ENCODE measurements at regions not wholly inside any gene's neighbourhood (a gene's known extent, or its start where the extent isn't known, plus 50 kb on each side); places are given as distances from the start of the nearest gene placed in this dataset.

DNA sequence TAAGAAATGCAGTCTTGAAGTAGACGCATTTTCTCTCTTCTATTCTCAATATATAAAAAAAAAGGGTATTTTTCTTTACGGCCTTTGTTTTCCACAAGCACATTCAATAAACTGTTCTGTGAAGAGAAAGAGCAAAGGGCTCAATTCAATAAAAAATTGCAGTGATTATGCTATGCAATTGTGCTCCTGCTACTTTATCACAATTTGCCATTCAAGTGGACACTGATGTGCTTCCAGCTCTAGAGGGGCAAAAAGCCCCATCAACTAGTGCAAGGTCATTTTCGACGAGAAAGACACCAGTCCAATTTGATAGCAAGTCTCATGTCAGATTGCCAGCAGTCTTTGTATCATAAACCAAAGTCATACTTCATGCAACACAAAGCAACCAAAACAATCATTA lies 82.6 kb upstream of the THSD7A start:
- no peak for TF ChIP-seq POLR2A (IDR thresholded peaks at IDR 0.05)
- TF ChIP-seq, protein P1, sequence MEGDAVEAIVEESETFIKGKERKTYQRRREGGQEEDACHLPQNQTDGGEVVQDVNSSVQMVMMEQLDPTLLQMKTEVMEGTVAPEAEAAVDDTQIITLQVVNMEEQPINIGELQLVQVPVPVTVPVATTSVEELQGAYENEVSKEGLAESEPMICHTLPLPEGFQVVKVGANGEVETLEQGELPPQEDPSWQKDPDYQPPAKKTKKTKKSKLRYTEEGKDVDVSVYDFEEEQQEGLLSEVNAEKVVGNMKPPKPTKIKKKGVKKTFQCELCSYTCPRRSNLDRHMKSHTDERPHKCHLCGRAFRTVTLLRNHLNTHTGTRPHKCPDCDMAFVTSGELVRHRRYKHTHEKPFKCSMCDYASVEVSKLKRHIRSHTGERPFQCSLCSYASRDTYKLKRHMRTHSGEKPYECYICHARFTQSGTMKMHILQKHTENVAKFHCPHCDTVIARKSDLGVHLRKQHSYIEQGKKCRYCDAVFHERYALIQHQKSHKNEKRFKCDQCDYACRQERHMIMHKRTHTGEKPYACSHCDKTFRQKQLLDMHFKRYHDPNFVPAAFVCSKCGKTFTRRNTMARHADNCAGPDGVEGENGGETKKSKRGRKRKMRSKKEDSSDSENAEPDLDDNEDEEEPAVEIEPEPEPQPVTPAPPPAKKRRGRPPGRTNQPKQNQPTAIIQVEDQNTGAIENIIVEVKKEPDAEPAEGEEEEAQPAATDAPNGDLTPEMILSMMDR (IDR thresholded peaks at IDR 0.05), result no peak

Data from stomach (tissue), 4 donors.